Endothelial cell (in vitro differentiated cells): ENCODE measurements at regions not wholly inside any gene's neighbourhood (a gene's known extent, or its start where the extent isn't known, plus 50 kb on each side); places are given as distances from the start of the nearest gene placed in this dataset.

Source experiments
- DNase-seq: peaks from one replicate; pipeline ENCODE4 v3.0.0; 2021; ENCODE audit warnings: low spot score
- H3K27ac Mint-ChIP-seq: one replicate; pipeline ENCODE4 v1.8.0; 2021; ENCODE audit warnings: mixed read lengths, inconsistent platforms; ENCODE audit not compliant: unreplicated experiment
- H3K27me3 Mint-ChIP-seq: one replicate; pipeline ENCODE4 v1.8.0; 2021; ENCODE audit warnings: mild to moderate bottlenecking, moderate library complexity, mixed read lengths, inconsistent platforms; ENCODE audit not compliant: unreplicated experiment
- H3K36me3 Mint-ChIP-seq: one replicate; pipeline ENCODE4 v1.8.0; 2021; ENCODE audit warnings: mild to moderate bottlenecking, low read depth, mixed read lengths, inconsistent platforms; ENCODE audit not compliant: unreplicated experiment
- H3K4me1 Mint-ChIP-seq: one replicate; pipeline ENCODE4 v1.8.0; 2021; ENCODE audit warnings: mild to moderate bottlenecking, mixed read lengths, inconsistent platforms; ENCODE audit not compliant: unreplicated experiment
- H3K4me3 Mint-ChIP-seq: one replicate; pipeline ENCODE4 v1.8.0; 2021; ENCODE audit warnings: mild to moderate bottlenecking, mixed read lengths, inconsistent platforms; ENCODE audit not compliant: unreplicated experiment
- H3K9me3 Mint-ChIP-seq: one replicate; pipeline ENCODE4 v1.8.0; 2021; ENCODE audit warnings: mixed read lengths, inconsistent platforms; ENCODE audit not compliant: unreplicated experiment
- CTCF ChIP-seq: fragments of 200-600 bp; sonication (generic); IDR thresholded peaks from one replicate; pipeline ENCODE4 v1.5.0; 2021; ENCODE audit warnings: antibody characterized with exemption; ENCODE audit not compliant: unreplicated experiment

- Mint-ChIP-seq H3K27me3 (no peaks in the 10 kb centered on the region), H3K9me3 (no peaks in the 10 kb centered on the region), H3K36me3 (no peaks in the 10 kb centered on the region), H3K4me1 (no peaks in the 10 kb centered on the region), H3K27ac (no peak overlapping the region), H3K4me3 (no peak overlapping the region)
- no peak for DNase-seq
- TF ChIP-seq CTCF: no peak
Observed at GRCh38 chr13:71924931-71925330, 57.9 kb upstream of the DACH1 start.

- no peaks in the 10 kb centered on the region for H3K27me3 Mint-ChIP-seq
- no peaks in the 10 kb centered on the region for H3K9me3 Mint-ChIP-seq
- no peak for DNase-seq
- no peaks in the 10 kb centered on the region for H3K36me3 Mint-ChIP-seq
- no peak overlapping the region for H3K27ac Mint-ChIP-seq
- no peak for TF ChIP-seq CTCF
- no peak overlapping the region for H3K4me3 Mint-ChIP-seq
- peaks cover 1% of the 10 kb centered on the region for H3K4me1 Mint-ChIP-seq
Observed at GRCh38 chr13:71922194-71922593, 55.2 kb upstream of the DACH1 start.
